ENCODE measurements at regions not wholly inside any gene's neighbourhood (a gene's known extent, or its start where the extent isn't known, plus 50 kb on each side); places are given as distances from the start of the nearest gene placed in this dataset.

DNA sequence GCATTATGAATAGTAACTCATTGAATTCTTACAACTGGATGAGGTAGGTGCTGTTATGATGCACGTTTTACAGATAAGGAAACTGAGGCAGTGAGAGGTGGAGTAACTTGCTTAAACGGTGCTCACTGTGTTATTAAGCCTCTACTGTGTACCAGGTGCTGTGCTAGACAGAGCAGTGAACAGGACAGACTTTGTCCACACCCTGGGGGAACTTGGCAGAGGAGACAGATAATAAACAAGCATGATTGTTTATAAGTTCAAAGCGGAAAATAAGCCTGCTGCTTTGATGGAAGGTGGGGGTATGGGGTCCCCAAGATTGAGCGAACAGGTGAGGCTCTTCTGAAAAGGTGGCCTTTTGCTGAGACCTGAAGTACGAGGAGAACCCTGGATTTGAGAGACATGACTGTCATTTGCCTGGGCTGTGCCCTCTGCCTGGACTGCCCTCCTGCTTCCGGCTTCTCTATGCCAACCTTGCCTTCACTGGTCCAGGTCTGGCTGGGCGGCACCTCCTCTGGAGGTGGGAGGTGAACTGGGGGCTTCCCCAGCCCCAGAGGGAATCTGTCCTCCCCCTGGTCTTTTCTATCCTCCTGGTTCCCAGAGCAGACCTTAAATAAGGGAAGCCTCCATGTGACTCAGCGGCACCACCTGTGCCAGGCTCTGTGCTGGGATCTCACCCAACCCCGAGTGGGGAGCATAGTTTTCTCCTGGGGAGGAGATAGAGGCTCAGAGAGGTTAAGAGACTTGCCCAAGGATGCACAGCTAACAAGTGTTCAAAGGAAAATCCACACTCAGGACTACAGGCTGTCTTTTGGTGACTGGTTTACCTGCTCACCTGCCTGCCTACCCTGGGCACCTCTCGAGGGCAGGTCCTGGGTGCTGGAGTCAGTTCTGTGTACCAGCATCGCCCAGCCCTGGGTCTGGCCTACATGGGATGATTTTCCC is 59.1 kb downstream of the CEBPB start:
- TF ChIP-seq, protein P1, sequence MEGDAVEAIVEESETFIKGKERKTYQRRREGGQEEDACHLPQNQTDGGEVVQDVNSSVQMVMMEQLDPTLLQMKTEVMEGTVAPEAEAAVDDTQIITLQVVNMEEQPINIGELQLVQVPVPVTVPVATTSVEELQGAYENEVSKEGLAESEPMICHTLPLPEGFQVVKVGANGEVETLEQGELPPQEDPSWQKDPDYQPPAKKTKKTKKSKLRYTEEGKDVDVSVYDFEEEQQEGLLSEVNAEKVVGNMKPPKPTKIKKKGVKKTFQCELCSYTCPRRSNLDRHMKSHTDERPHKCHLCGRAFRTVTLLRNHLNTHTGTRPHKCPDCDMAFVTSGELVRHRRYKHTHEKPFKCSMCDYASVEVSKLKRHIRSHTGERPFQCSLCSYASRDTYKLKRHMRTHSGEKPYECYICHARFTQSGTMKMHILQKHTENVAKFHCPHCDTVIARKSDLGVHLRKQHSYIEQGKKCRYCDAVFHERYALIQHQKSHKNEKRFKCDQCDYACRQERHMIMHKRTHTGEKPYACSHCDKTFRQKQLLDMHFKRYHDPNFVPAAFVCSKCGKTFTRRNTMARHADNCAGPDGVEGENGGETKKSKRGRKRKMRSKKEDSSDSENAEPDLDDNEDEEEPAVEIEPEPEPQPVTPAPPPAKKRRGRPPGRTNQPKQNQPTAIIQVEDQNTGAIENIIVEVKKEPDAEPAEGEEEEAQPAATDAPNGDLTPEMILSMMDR (IDR thresholded peaks at IDR 0.05) = no peak
- Histone ChIP-seq H3K27me3 (ENCODE audit: control insufficient read depth, insufficient read depth, low read length) (no peaks in the 10 kb centered on the region), H3K27ac (no peak overlapping the region), H3K79me2 (no peaks in the 10 kb centered on the region), H3K4me1 (no peaks in the 10 kb centered on the region), H3K9me3 (ENCODE audit: control insufficient read depth, low read length) (no peaks in the 10 kb centered on the region), H3K36me3 (ENCODE audit: control insufficient read depth, insufficient read depth, low read length) (no peaks in the 10 kb centered on the region), H3K4me3 (ENCODE audit: low read depth, low read length) (no peak overlapping the region), H3K4me2 (ENCODE audit: low read length) (no peak overlapping the region), H3K9ac (no peak overlapping the region), H2AFZ (no peak overlapping the region)

DNA sequence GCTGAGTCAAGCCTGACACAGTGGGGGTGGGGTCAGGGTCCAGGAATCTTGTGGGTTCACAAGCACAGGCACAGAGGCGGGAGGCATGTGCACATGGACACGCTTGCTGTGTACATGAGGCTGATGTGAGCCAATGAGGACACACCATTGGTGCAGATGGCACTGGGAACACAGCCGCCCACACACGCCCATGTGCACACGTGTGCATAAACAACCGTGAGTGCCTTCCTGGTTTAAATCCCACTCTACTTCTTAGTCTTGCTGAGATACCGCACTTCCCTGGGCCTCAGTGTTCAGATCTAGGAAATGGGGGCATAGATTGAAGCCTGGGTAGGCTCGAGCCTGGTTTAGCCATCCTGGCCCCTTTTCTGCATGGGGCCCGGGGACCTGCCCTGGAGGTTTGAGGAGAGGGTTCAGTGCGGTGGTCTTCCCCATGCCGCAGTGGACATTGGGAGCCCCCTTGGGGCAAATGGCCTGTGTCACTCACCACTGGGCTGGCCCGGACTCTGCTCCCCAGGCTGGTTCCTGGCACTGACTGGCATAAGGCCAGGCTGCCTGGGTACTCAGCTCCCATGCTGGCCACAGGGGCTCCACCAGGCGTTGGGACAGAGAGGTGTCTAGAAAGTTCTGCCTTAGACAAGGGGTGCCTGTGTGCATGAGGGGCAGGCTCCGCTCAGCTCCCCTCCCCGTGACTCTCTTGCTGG is 60.2 kb downstream of the CEBPB start:
- H3K27me3 ChIP-seq (ENCODE audit: control insufficient read depth, insufficient read depth, low read length) = no peaks in the 10 kb centered on the region
- H3K4me3 ChIP-seq (ENCODE audit: low read depth, low read length) = no peak overlapping the region
- no peaks in the 10 kb centered on the region for H3K9me3 ChIP-seq (ENCODE audit: control insufficient read depth, low read length)
- H3K4me2 ChIP-seq (ENCODE audit: low read length) = no peak overlapping the region
- no peak overlapping the region for H2AFZ ChIP-seq
- H3K4me1 ChIP-seq = no peaks in the 10 kb centered on the region
- H3K79me2 ChIP-seq = no peaks in the 10 kb centered on the region
- H3K27ac ChIP-seq = no peak overlapping the region
- H3K36me3 ChIP-seq (ENCODE audit: control insufficient read depth, insufficient read depth, low read length) = no peaks in the 10 kb centered on the region
- H3K9ac ChIP-seq = no peak overlapping the region
- TF ChIP-seq, protein P1 (IDR thresholded peaks at IDR 0.05) = no peak

DNA sequence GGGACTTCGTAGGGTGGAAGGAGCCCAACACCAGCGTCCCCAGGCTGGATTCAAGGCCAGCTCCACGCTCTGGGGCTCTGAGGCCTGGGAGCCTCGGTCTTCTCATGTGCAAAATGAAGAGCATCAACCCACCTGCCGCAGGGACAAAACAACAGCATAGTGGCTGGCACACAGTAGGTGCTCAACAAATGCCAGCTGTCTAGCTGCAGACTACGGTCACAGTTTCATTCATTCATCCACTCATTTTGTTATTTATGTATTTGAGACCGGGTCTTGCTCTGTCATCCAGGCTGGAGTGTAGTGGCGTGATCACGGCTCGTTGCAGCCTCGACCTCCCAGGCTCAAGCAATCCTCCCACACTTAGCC is 60.7 kb downstream of the CEBPB start:
- TF ChIP-seq, protein P1 (IDR thresholded peaks at IDR 0.05) = no peak
- Histone ChIP-seq H3K4me3 (ENCODE audit: low read depth, low read length) (no peak overlapping the region), H3K4me2 (ENCODE audit: low read length) (no peak overlapping the region), H3K36me3 (ENCODE audit: control insufficient read depth, insufficient read depth, low read length) (no peaks in the 10 kb centered on the region), H3K9me3 (ENCODE audit: control insufficient read depth, low read length) (no peaks in the 10 kb centered on the region), H3K27me3 (ENCODE audit: control insufficient read depth, insufficient read depth, low read length) (no peaks in the 10 kb centered on the region), H2AFZ (no peak overlapping the region), H3K4me1 (no peaks in the 10 kb centered on the region), H3K79me2 (no peaks in the 10 kb centered on the region), H3K9ac (no peak overlapping the region), H3K27ac (no peak overlapping the region)

DNA sequence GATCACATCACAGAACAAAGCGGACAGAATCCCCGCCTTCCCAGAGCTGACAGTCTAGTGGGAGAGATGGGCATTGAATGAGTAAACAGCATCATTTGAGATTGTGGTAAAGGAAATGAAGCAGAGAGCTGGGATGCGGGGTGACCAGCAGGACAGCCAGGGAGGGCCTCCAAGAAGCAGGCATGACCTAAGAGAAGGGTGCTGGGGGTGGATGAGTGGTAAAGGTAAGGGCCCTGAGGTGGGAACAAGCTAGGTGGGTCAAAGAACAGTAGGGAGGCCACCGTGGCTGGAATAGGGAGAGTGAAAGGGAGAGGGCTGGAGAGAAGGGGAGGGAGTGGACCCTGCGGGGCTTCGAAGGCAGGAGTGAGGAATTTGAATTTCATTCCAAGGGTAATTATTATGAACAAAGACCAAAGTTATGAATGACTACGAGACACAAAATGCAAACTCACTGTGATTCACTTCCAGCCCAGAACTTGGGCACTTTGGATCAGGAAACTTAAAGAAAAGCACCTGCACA is 61.4 kb downstream of the CEBPB start:
- no peak overlapping the region for H2AFZ ChIP-seq
- H3K27me3 ChIP-seq (ENCODE audit: control insufficient read depth, insufficient read depth, low read length) = no peaks in the 10 kb centered on the region
- H3K4me1 ChIP-seq = no peaks in the 10 kb centered on the region
- no peaks in the 10 kb centered on the region for H3K9me3 ChIP-seq (ENCODE audit: control insufficient read depth, low read length)
- no peak overlapping the region for H3K4me3 ChIP-seq (ENCODE audit: low read depth, low read length)
- H3K27ac ChIP-seq = no peak overlapping the region
- H3K36me3 ChIP-seq (ENCODE audit: control insufficient read depth, insufficient read depth, low read length) = no peaks in the 10 kb centered on the region
- TF ChIP-seq, protein P1 (IDR thresholded peaks at IDR 0.05) = no peak
- H3K79me2 ChIP-seq = no peaks in the 10 kb centered on the region
- no peak overlapping the region for H3K9ac ChIP-seq
- no peak overlapping the region for H3K4me2 ChIP-seq (ENCODE audit: low read length)

Measured in parathyroid adenoma (tissue), 2 donors.